ENCODE measurements at regions not wholly inside any gene's neighbourhood (a gene's known extent, or its start where the extent isn't known, plus 50 kb on each side); places are given as distances from the start of the nearest gene placed in this dataset.

GRCh38 chr3:23035927-23036640, 167.0 kb upstream of the UBE2E2 start:
- DNase-seq: no peak

GRCh38 chr3:23036728-23037127, 166.4 kb upstream of the UBE2E2 start:
- DNase-seq: no peak

DNA sequence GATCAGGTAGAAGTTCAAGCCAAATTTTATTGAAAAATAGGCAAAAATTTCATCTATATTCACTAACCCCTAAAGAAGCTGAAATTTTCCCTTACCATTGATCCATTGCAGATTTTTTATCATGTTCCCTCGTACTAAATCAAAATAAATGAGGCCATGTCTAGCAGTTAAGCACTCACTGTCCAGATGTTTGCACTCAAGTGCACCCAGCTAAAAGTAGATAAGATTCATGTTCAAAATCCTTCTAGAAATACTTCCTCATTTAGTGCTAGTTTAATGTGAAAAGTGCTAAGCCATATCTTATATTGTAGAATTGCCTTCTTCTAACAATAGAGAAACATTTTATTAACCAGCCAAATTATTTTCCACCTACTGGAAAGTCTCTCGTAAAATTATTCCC, 164.7 kb upstream of the UBE2E2 start:
- no peak for DNase-seq

DNA sequence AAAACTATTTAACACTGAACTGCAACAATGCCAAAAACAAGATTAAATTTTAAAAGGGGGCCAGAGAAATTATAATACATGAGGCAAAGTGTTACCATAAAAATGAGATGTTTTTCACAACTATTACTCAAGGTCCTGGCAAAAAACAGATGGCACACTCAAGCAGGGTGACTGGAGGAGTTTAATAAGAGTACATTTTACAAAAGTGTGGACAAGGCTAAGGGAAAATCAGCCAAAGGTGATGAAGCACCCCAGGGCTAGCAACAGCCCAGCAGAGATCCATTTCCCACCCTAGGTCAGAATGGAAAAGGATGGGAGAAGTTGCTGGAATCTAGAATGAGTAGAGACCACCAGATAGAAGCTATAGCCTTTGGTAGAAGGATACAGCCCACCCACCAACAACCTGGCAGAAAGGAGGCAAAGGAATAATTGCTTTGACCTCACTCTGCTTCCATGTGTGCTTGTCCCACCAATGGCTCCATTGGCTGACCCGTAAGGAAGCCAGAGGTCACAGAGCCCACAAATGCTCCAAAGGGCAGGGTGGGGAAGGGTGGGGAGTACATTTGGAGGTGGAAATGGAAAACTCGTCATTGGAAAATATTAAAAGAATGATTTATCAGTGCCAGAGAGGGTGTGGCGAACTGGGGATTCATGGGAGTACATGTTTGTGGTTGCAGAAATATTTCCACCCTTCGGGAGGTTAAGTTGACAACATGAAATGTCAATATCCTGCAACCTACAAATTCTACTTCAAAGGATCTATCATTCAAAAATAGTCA, 161.0 kb upstream of the UBE2E2 start:
- DNase-seq: no peak

DNA sequence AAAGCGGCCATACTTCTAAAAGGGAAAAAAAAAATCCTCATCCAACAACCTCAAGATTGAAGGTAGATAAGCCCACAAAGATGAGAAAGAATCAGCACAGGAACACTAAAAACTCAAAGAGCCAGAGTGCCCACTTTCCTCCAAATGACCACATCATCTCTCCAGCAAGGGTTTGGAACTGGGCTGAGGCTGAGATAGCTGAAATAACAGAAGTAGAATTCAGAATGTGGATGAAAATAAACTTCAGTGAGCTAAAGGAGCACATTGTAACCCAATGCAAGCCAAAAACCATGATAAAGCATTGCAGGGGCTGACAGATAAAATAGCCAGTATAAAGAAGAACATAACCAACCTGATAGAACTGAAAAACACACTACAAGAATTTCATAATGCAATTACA, 158.7 kb upstream of the UBE2E2 start:
- DNase-seq: no peak

DNA sequence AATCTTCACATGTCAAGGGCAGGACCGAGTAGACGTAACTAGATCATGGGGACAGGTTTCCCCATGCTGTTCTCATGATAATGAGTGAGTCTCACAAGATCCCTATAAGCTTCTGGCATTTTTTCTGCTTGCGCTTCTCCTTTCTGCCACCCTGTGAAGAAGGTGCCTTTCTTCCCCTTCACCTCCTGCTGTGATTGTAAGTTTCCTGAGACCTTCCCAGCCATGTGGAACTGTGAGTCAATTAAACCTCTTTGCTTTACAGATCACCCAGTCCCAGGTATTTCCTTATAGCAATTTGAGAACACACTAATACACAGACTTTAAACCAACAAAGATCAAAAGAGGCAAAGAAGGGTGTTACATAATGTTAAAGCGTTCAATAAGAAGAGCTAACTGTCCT, 156.6 kb upstream of the UBE2E2 start:
- no peak for DNase-seq

GRCh38 chr3:23051240-23052140, 151.6 kb upstream of the UBE2E2 start:
- no peak for DNase-seq

DNA sequence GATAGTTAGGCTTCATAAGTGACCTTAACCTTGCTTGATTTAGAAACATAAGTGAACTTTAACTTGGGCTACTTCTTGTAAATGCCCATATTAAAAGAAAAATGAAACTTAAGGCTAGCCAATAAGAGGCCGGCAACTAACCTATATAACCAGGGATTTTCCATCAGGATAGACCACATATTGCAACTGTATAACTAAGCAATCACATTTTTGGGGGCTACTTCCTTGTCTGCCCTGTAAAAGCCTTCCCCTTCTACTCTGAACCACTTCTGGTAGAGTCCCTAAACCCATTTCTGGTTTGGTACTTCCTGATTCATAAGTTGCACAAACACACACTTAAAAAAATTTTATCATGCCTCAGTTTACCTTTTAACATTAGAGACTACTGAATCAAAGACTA, 150.9 kb upstream of the UBE2E2 start:
- DNase-seq: no peak

- no peak for DNase-seq
Observed at GRCh38 chr3:23052620-23053019, 150.5 kb upstream of the UBE2E2 start.

DNA sequence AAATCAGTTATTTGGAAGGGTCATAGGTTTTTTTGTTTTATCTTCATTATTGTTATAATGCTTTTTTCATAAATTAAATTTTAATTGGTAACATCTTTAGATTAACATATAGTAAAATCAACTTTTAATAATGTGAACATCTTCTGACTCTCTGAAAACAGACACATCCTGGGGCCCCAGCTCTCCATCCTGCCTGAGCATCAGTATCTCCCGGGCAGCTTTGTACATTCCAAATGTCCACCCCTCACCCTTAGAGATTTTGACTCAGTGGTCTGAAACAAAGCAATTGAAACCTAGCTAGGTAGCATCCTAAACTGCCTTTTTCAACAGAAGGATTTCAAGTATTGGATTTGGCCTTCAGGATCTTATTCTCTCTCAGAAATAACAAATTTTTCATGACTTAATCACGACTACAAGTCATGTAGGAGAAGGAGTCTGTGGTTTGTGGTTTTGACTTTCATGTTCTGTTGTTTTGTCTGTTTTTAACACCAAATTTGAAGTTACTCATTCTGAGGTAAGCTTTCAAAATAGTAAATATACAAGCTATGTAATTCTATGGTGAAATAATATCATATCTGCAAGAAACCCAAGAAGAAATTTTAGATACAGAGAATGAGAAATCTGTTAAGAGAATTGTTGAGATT, 147.3 kb upstream of the UBE2E2 start:
- DNase-seq: no peak

DNA sequence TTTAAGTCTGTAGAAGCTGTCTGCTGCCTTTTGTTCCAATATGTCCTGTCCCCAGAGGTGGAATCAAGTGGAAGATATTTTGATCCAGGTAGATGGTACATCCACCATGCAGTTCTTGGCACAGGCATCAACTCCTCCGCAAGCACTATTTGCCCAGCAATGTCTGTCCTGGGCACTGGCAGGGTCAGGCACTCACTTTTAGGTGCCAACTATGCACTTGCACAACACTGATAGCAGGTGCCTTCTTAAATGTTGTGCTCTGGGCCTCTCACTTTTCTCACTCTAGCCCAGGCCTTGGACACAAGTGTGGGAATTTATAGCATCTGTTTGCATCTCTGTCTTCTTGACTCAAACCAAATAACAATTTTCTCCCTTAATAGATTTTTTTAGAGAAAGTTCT, 140.5 kb upstream of the UBE2E2 start:
- no peak for DNase-seq

DNA sequence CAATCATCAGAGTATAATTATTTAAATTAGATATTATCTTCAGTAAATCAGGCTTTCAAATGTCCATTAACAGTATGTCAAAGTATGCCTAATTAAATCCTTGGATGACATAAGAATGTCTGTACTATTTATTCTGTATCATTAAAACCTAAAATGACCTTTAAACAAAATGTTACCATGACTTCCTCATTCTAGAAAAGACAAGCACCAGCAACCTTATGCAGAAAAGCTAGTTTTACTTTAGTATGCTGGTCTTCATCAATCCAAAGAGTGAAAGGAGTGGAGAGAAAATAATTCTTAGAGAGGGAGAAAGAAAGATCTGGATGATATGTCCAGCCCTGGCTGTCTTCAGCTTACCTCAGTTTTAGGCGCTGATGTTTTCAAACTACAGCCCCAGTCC, 140.1 kb upstream of the UBE2E2 start:
- DNase-seq: no peak

DNA sequence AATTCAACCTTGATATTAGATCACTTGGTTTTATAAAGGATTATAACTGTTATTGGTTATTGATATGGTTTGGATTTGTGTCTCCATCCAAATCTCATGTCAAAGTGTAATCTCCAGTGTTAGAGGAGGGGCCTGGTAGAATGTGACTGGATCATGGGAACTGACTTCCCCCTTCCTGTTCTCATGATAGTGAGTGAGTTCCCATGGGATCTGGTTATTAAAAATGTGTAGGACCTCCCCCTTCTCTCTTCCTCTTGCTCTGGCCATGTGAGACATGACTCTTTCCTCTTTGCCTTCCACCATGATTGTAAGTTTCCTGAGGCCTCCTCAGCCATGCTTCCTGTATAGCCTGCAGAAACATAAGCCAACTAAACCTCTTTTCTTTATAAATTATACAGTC, 136.0 kb upstream of the UBE2E2 start:
- no peak for DNase-seq

DNA sequence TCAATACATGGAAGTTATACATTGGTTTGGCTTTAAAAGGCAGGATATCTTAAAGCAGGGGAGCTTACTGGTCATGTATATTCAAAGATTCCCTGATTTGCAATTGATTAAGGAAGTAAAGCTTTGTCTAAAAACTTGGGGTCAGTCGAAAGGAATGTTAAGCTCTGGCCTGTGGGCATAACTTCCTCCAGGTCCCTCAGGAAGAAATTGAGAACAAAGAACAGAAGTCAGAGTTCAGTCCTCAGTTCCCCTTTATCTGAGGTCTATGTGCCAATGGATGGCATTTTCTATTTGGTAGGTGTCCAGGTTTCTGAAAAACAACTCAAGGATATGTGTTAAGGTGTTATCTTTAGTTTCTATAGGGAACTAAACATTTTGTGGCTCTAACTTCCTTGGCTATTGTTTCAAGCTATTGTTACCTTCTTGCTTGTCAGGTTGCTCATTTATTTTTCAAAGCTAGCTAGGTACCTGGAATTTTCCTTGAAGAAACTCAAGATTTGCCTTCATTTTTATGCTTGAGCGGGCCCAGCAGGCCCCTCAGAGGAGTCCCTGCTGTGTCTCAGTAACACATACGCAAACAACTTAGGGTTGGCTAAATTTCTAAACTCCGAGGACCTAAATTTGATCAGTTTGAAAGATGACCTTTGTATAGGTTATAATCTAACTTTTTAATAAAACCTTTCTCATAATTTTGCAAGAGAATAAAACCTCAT, 135.0 kb upstream of the UBE2E2 start:
- no peak for DNase-seq

GRCh38 chr3:23071296-23071695, 131.8 kb upstream of the UBE2E2 start:
- DNase-seq: no peak

- DNase-seq: no peak
Observed at GRCh38 chr3:23071758-23072157, 131.4 kb upstream of the UBE2E2 start.

GRCh38 chr3:23072693-23073092, 130.4 kb upstream of the UBE2E2 start:
- no peak for DNase-seq

DNA sequence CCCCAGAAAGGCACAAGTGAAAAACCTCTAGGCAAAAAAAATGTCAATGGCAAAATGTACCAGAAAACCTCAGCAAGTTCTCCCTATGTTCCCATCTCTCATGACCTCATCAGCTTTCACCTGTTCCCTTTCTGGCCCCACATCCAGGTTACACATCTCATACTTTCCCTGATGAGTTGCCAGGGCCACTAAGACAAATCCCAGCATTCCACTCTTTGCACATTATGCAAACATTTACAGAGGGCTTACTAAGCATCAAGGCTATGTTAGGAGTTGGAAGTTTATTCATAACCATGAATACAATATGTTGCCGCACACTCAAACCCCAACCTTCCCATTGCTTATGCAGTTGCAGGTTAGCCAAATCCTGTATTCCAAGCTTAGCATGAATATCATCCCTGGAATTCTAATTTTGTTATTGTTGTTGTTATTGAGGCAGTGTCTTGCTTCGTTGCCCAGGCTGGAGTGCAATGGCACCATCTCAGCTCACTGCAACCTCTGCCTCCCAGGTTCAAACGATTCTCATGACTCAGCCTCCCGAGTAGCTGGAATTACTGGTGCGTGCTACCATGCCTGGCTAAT, 129.3 kb upstream of the UBE2E2 start:
- no peak for DNase-seq

DNA sequence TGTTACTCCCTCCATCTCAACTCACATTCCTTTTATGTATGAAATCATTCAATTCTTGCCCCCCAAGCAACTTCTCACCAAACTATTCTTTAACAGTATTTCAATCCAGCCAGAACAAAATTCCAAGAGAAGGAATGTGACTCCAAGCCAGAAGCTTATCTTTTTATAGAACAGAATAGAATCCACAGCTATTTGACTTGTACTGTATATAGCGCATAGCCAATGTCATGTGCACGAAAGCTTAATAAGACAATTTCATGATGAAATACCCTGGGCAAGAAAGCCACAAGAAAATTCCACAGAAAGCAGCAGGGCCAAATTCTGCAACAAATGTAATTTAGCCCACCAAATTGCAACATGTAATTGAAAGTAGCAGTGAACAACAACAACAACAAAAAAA, 127.6 kb upstream of the UBE2E2 start:
- DNase-seq: no peak

- no peak for DNase-seq
Observed at GRCh38 chr3:23076437-23076836, 126.7 kb upstream of the UBE2E2 start.

- DNase-seq: no peak
Observed at GRCh38 chr3:23077126-23077525, 126.0 kb upstream of the UBE2E2 start.

GRCh38 chr3:23078735-23079134, 124.4 kb upstream of the UBE2E2 start:
- no peak for DNase-seq

Measured in stimulated activated CD8-positive, alpha-beta memory T cell treated with anti-CD3 and anti-CD28 coated beads, Interleukin-4, amount 100 ng/mL, for 48 hours (primary cell).